LNCAP (cell line): ENCODE measurements at regions not wholly inside any gene's neighbourhood (a gene's known extent, or its start where the extent isn't known, plus 50 kb on each side); places are given as distances from the start of the nearest gene placed in this dataset.

Source experiments
- CTCF ChIP-seq: fragments of 450-650 bp; IDR thresholded peaks from 2 replicates; pipeline ENCODE4 v1.5.1; 2017; ENCODE audit warnings: mild to moderate bottlenecking

GRCh38 chr6:100266494-100267401, 198.0 kb downstream of the SIM1 start:
- no peak for TF ChIP-seq CTCF

- TF ChIP-seq CTCF = no peak
Observed at GRCh38 chr6:100262086-100262485, 202.6 kb downstream of the SIM1 start.

GRCh38 chr6:100261486-100261885, 203.2 kb downstream of the SIM1 start:
- no peak for TF ChIP-seq CTCF

- no peak for TF ChIP-seq CTCF
Observed at GRCh38 chr6:100260584-100260983, 204.1 kb downstream of the SIM1 start.

GRCh38 chr6:100259865-100260264, 204.9 kb downstream of the SIM1 start:
- no peak for TF ChIP-seq CTCF

GRCh38 chr6:100258752-100259151, 206.0 kb downstream of the SIM1 start:
- no peak for TF ChIP-seq CTCF

GRCh38 chr6:100257793-100258395, 206.8 kb downstream of the SIM1 start:
- TF ChIP-seq CTCF = peak; percentile 38; the same call in 1 of the 2 replicates
